Hypothalamus (tissue), 51 donors: ENCODE measurements at regions not wholly inside any gene's neighbourhood (a gene's known extent, or its start where the extent isn't known, plus 50 kb on each side); places are given as distances from the start of the nearest gene placed in this dataset.
"Not testable (repeated sequence)": the region's sequence is repeated elsewhere in the genome, so short reads cannot be mapped to it uniquely, and the experiment has no call there.

Experiments
- DNase-seq, 51 donors: peaks; one replicate each; lab custom pipeline; 2025; lab: John Stamatoyannopoulos, UW

- no peak for DNase-seq
These were observed 50.5 kb upstream of the CD99 start for GRCh38 chrX:2640436-2641150.

- DNase-seq, result no peak
These were observed 52.8 kb upstream of the CD99 start for GRCh38 chrX:2638279-2638678.

- DNase-seq, result no peak
These were observed 55.8 kb upstream of the CD99 start for GRCh38 chrX:2635342-2635741.

DNA sequence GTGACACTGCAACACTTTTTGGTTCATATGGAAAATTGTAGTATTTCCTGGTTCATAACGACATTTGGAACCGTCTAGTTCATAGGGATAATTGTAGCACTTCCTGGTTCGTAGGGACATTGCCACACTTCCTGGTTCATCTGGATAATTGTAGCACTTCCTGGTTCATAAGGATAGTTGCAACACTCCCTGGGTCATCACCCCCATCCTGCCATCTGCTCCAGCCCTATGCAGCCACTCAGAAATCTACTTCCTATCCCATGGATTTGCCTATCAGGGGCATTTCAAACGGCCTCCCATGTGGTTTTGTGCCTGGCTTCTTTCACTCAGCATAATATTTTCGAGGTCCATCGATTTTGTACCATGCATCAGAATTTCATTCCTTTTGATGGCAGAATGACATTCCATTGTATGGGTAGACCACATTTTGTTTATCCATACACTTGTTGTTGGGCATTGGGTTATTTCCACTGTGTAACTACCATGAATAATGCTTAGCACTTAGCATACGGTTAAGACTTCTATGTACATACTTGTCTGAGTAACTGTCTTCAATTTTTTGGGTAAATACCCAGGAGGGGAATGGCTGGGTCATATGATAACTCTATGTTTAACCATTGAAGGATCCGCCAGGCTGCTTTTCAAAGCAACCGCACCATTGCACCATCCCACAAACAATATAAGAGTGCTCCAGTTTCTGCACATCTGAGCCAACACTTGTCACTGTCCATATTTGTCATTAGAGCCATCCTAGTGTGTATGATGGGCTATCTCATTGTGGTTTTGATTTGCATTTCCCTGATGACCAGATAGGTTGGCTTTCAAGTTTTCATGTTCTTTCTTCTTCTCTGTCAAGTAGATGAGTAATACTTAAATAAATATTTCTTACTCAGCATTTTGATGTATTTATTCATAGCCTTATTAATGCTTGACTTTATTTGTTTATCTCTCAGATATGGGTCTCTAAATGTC is 58.3 kb upstream of the CD99 start:
- DNase-seq, result no peak

DNA sequence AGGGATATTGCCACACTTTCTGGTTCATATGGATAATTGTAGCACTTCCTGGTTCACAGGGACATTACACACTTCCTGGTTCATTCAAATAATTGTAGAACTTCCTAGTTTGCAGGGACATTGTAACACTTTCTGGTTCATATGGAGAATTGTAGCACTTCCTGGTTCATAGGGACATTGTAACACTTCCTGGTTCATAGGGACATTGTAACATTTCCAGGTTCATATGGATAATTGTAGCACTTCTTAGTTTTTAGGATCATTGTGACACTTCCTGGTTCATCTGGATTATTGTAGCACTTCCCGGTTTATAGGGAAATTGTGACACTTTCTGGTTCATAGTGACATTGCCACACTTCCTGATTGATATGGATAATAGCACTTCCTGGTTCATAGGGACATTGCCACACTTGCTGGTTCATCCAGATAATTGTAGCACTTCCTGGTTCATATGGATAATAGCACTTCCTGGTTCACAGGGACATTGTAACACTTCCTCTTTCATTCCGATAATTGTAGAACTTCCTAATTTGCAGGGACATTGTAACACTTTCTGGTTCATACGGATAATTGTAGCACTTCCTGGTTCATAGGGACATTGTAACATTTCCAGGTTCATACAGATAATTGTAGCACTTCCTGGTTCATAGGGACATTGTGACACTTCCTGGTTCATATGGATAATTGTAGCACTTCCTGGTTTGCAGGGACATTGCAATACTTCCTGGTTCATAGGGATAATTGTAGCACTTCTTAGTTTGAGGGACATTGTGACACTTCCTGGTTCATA is 59.2 kb upstream of the CD99 start:
- no peak for DNase-seq

- DNase-seq, result not testable (repeated sequence)
These were observed 60.0 kb upstream of the CD99 start for GRCh38 chrX:2630935-2631742.

DNA sequence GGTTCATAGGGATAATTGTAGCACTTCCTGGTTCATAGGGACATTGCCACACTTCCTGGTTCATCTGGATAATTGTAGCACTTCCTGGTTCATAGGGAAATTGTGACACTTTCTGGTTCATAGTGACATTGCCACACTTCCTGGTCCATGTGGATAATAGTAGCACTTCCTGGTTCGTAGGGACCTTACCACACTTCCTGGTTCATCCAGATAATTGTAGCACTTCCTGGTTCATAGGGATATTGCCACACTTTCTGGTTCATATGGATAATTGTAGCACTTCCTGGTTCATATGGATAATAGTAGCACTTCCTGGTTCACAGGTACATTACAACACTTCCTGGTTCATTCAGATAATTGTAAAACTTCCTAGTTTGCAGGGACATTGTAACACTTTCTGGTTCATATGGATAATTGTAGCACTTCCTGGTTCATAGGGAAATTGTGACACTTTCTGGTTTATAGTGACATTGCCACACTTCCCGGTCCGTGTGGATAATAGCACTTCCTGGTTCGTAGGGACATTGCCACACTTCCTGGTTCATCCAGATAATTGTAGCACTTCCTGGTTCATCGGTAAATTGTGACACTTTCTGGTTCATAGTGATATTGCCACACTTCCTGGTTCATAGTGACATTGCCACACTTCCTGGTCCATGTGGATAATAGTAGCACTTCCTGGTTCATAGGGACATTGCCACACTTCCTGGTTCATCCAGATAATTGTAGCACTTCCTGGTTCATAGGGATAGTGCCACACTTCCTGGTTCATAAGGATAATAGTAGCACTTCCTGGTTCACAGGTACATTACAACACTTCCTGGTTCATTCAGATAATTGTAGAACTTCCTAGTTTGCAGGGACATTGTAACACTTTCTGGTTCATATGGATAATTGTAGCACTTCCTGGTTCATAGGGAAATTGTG is 60.8 kb upstream of the CD99 start:
- DNase-seq, result not testable (repeated sequence)

GRCh38 chrX:2629316-2630007 is 61.6 kb upstream of the CD99 start:
- DNase-seq, result no peak

GRCh38 chrX:2628751-2629315 is 62.3 kb upstream of the CD99 start:
- DNase-seq, result no peak

- no peak for DNase-seq
These were observed 63.7 kb upstream of the CD99 start for GRCh38 chrX:2627272-2627867.

- no peak for DNase-seq
These were observed 64.3 kb upstream of the CD99 start for GRCh38 chrX:2626750-2627149.

GRCh38 chrX:2620576-2620975 is 70.5 kb upstream of the CD99 start:
- DNase-seq, result no peak

- no peak for DNase-seq
These were observed 72.6 kb upstream of the CD99 start for GRCh38 chrX:2618516-2618915.

DNA sequence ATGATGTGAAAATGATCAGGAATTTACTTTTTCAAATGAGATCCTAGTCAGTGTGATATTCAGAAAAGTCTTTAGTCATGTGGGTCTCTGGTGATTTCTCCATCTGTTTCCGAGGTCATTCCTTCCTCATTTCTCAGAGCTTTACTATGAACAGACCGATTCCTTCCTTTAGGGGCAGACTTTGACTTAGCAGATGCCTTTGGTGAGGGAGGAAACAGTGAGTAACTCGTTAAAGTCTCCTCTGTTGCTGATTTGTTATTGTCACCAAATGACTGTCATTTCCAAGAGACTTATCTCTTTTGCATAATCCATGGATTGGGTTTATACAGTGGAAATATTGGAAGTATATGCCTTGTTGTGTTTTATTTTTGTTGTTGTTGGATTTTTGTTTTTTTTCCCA is 76.2 kb upstream of the CD99 start:
- no peak for DNase-seq

GRCh38 chrX:2610246-2611170 is 80.6 kb upstream of the CD99 start:
- no peak for DNase-seq

DNA sequence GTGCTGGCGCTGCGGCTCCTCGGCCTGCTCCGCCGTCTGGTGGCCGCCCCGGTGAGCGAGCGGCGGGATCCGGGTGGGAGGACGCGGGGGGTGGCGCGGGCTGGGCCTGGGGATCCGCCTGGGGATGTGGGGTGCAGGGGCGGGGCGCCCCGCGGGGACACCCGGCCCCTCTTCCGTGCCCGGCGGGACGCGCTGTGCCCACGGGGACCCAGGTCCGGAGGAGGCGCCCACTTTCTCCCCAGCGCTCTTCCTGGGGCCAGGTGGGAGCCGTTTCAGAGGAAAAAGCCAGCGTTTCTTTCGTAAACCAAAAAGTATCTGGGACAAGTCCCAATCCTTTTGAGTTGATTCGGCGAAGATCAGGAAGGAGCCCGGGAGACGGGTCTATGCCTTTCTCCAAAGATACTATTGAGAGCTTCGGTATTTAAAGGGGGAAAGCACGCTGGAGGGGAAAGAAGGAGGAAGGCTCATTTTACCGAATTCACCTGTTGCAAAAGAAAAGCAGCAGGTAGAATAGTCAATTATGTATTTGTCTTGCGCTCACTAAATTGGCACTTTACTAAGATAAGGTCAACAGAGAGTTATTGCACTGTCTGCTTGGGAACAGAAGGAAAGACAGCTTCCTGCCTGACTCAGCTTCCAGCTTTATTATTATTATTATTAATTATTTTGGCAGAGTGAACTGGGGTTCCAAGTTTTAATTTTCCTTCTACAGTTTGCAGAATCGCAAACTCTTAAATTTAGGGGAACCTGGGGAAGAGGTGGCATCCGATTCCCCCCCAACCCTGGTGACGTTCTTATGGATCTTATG is 81.5 kb upstream of the CD99 start:
- DNase-seq, result no peak
